Liver (tissue), 8 donors: ENCODE measurements at regions not wholly inside any gene's neighbourhood (a gene's known extent, or its start where the extent isn't known, plus 50 kb on each side); places are given as distances from the start of the nearest gene placed in this dataset.

Experiments
- DNase-seq: peaks from one replicate; pipeline ENCODE4 v3.0.0-alpha.2; 2017; ENCODE audit warnings: low spot score
- H3K27ac ChIP-seq, 2 donors: one replicate each; pipeline ENCODE4 v1.7.0; 2013; ENCODE audit warnings: inconsistent platforms in 2 of 2, low read length in 2 of 2, control low read depth in 1 of 2, low read depth in 1 of 2, mild to moderate bottlenecking in 1 of 2
- H3K27me3 ChIP-seq, 4 donors: one replicate each; pipeline versions ENCODE4 v1.6.1 to v1.7.0; 2013; ENCODE audit warnings: low read length in 3 of 4, inconsistent platforms in 1 of 4, mild to moderate bottlenecking in 1 of 4, moderate library complexity in 1 of 4; ENCODE audit not compliant: control insufficient read depth in 4 of 4, insufficient read depth in 4 of 4
- H3K36me3 ChIP-seq, 4 donors: one replicate each; pipeline versions ENCODE4 v1.6.1 to v1.7.0; 2013; ENCODE audit warnings: low read length in 3 of 4, mild to moderate bottlenecking in 3 of 4, low read depth in 1 of 4, moderate library complexity in 1 of 4; ENCODE audit not compliant: control insufficient read depth in 4 of 4, insufficient read depth in 3 of 4
- H3K4me1 ChIP-seq, 4 donors: one replicate each; pipeline versions ENCODE4 v1.6.1 to v1.7.0; 2013; ENCODE audit warnings: low read length in 3 of 4, mild to moderate bottlenecking in 3 of 4, moderate library complexity in 1 of 4; ENCODE audit not compliant: control insufficient read depth in 4 of 4, insufficient read depth in 4 of 4
- H3K4me3 ChIP-seq, 3 donors: one replicate each; pipeline versions ENCODE4 v1.6.1 to v1.7.0; 2013; ENCODE audit warnings: low read length in 3 of 3, control low read depth in 1 of 3, low read depth in 1 of 3, mild to moderate bottlenecking in 1 of 3
- H3K9ac ChIP-seq, 2 donors: one replicate each; pipeline ENCODE4 v1.7.0; 2013; ENCODE audit warnings: low read length in 2 of 2, mild to moderate bottlenecking in 2 of 2, moderate library complexity in 2 of 2, control low read depth in 1 of 2, low read depth in 1 of 2
- H3K9me3 ChIP-seq, 4 donors: one replicate each; pipeline versions ENCODE4 v1.6.1 to v1.7.0; 2013; ENCODE audit warnings: low read length in 3 of 4; ENCODE audit not compliant: control insufficient read depth in 4 of 4
- ATF3 ChIP-seq: IDR thresholded peaks from 2 replicates; pipeline ENCODE4 v1.6.1; 2016; ENCODE audit warnings: antibody characterized with exemption
- CTCF ChIP-seq: fragments of 150-350 bp; IDR thresholded peaks from 2 replicates; pipeline ENCODE4 v1.5.1; 2017; ENCODE audit warnings: improper control_type of control experiment, low read depth, low read length; ENCODE audit not compliant: missing input control
- EGR1 ChIP-seq, 2 donors: IDR thresholded peaks; 2 replicates each; pipeline ENCODE4 v1.6.1; 2016 to 2018; ENCODE audit warnings: antibody characterized with exemption in 2 of 2, low read depth in 2 of 2
- FOXA1 ChIP-seq: IDR thresholded peaks from 2 replicates; pipeline ENCODE4 v1.6.1; 2016; ENCODE audit warnings: antibody characterized with exemption
- FOXA2 ChIP-seq: IDR thresholded peaks from 2 replicates; pipeline ENCODE4 v1.6.1; 2016; ENCODE audit warnings: antibody characterized with exemption
- GABPA ChIP-seq, 2 donors: IDR thresholded peaks in 1 of 2; conservative IDR thresholded peaks in 1 of 2; 2 replicates each; pipeline ENCODE4 v1.6.1; 2016; ENCODE audit warnings: antibody characterized with exemption in 2 of 2, mild to moderate bottlenecking in 1 of 2, moderate library complexity in 1 of 2
- HNF4A ChIP-seq, 2 donors: conservative IDR thresholded peaks; 2 replicates each; pipeline ENCODE4 v1.6.1; 2016; ENCODE audit warnings: antibody characterized with exemption in 2 of 2, mild to moderate bottlenecking in 2 of 2
- HNF4G ChIP-seq: IDR thresholded peaks from 2 replicates; pipeline ENCODE4 v1.6.1; 2016; ENCODE audit warnings: antibody characterized with exemption
- JUND ChIP-seq, 2 donors: IDR thresholded peaks; 2 replicates each; pipeline ENCODE4 v1.6.1; 2016; ENCODE audit warnings: antibody characterized with exemption in 2 of 2
- MAX ChIP-seq: IDR thresholded peaks from 2 replicates; pipeline ENCODE4 v1.6.1; 2016; ENCODE audit warnings: antibody characterized with exemption
- NR2F2 ChIP-seq: IDR thresholded peaks from 2 replicates; pipeline ENCODE4 v1.6.1; 2016; ENCODE audit warnings: antibody characterized with exemption
- RAD21 ChIP-seq, 2 donors: IDR thresholded peaks; 2 replicates each; pipeline ENCODE4 v1.6.1; 2016; ENCODE audit warnings: antibody characterized with exemption in 2 of 2, mild to moderate bottlenecking in 2 of 2
- REST ChIP-seq: IDR thresholded peaks from 2 replicates; pipeline ENCODE4 v1.6.1; 2016; ENCODE audit warnings: antibody characterized with exemption, mild to moderate bottlenecking
- RXRA ChIP-seq, 2 donors: IDR thresholded peaks; 2 replicates each; pipeline ENCODE4 v1.6.1; 2017 to 2018; ENCODE audit warnings: antibody characterized with exemption in 2 of 2, mild to moderate bottlenecking in 1 of 2
- SP1 ChIP-seq: IDR thresholded peaks from 2 replicates; pipeline ENCODE4 v1.6.1; 2018; ENCODE audit warnings: antibody characterized with exemption, mild to moderate bottlenecking
- TAF1 ChIP-seq: conservative IDR thresholded peaks from 2 replicates; pipeline ENCODE4 v1.6.1; 2016; ENCODE audit warnings: antibody characterized with exemption, mild to moderate bottlenecking
- YY1 ChIP-seq: IDR thresholded peaks from 2 replicates; pipeline ENCODE4 v1.6.1; 2016; ENCODE audit warnings: antibody characterized with exemption, mild to moderate bottlenecking
- ZBTB33 ChIP-seq: IDR thresholded peaks from 2 replicates; pipeline ENCODE4 v1.6.1; 2016; ENCODE audit warnings: antibody characterized with exemption
- WGBS: extraction: QIAGEN DNeasy Blood & Tissue Kit; methylation state at CpG from one replicate; pipeline ENCODE4 v1.1.7; 2013; 5-methylcytosine and 5-hydroxymethylcytosine counted together
- donor health status: healthy.
- donor health status: healthy.
- donor health status: healthy.
- donor health status: healthy.
- donor health status: healthy.

- Histone ChIP-seq H3K9ac (no peak overlapping the region), H3K27me3 (no peaks in the 10 kb centered on the region), H3K4me3 (no peak overlapping the region), H3K27ac (no peak overlapping the region), H3K9me3 (no peaks in the 10 kb centered on the region), H3K36me3 (no peaks in the 10 kb centered on the region), H3K4me1 (no peaks in the 10 kb centered on the region)
- WGBS: 91% methylated on average over 9 of the region's 9 CpGs
- TF ChIP-seq ATF3: no peak
- no peak for TF ChIP-seq CTCF
- no peak for TF ChIP-seq NR2F2
- TF ChIP-seq FOXA2: no peak
- TF ChIP-seq YY1: no peak
- no peak for TF ChIP-seq TAF1
- TF ChIP-seq HNF4A (conservative IDR thresholded peaks at IDR 0.05): no peak
- no peak for DNase-seq
These were observed 78.8 kb downstream of the DHCR7 start for GRCh38 chr11:71369411-71369810.

GRCh38 chr11:71368966-71369365 lies 79.2 kb downstream of the DHCR7 start:
- WGBS: 89% methylated on average over 15 of the region's 15 CpGs
- Histone ChIP-seq H3K4me1 (peaks cover 0 to 2% (median 0%) of the 10 kb centered on the region in 4 donors), H3K27ac (no peak overlapping the region), H3K27me3 (no peaks in the 10 kb centered on the region), H3K9ac (no peak overlapping the region), H3K9me3 (no peaks in the 10 kb centered on the region), H3K36me3 (no peaks in the 10 kb centered on the region), H3K4me3 (no peak overlapping the region)
- no peak for DNase-seq
- TF ChIP-seq RXRA (IDR thresholded peaks at IDR 0.05) (no peak), JUND (IDR thresholded peaks at IDR 0.05) (no peak), NR2F2 (no peak), REST (no peak), CTCF (no peak), RAD21 (IDR thresholded peaks at IDR 0.05) (no peak), SP1 (no peak), MAX (no peak), GABPA (IDR thresholded peaks at IDR 0.05 in 1 of 2, conservative IDR thresholded peaks at IDR 0.05 in 1 of 2) (no peak), HNF4A (conservative IDR thresholded peaks at IDR 0.05) (no peak), FOXA2 (no peak), EGR1 (IDR thresholded peaks at IDR 0.05; ENCODE audit: low read depth in 2 of 2) (no peak), ZBTB33 (no peak), ATF3 (no peak), YY1 (no peak), HNF4G (no peak), TAF1 (no peak), FOXA1 (no peak)
